IMR-90 (cell line): ENCODE measurements at regions not wholly inside any gene's neighbourhood (a gene's known extent, or its start where the extent isn't known, plus 50 kb on each side); places are given as distances from the start of the nearest gene placed in this dataset.

Experiments
- ATAC-seq: fragments of 200-7000 bp; cut with Tn5 transposase; 2 replicates; pipeline ENCODE4 v1.9.1; 2020; ENCODE audit warnings: low read depth, mild to moderate bottlenecking, moderate library complexity
- BruUV-seq: library from RNA; stranded (reverse); fragments of 400-500 nt; replicated peaks from 2 replicates; lab custom pipeline; 2021; lab: Mats Ljungman, UMichigan
- CTCF ChIA-PET: fragments of 300-600 bp; formaldehyde crosslinking; extraction: SDS; loops from one replicate; lab custom pipeline; 2021; ENCODE audit warnings: antibody characterized with exemption; lab: Yijun Ruan, JAX
- POLR2A ChIA-PET: fragments of 300-600 bp; sonication (Branson Sonifier 250); formaldehyde crosslinking; loops from one replicate; lab custom pipeline; 2022; ENCODE audit warnings: antibody characterized with exemption; ENCODE audit not compliant: unreplicated experiment; lab: Charles Lee
- DNase-seq: peaks from one replicate; pipeline ENCODE4 v3.0.0; 2013
- H2AFZ ChIP-seq: replicated peaks from 2 replicates; pipeline ENCODE3; 2013; ENCODE audit warnings: low read length, mild to moderate bottlenecking; ENCODE audit not compliant: poor library complexity
- H2AK5ac ChIP-seq: 2 replicates; pipeline ENCODE4 v1.6.1; 2013; ENCODE audit warnings: low read depth, low read length, inconsistent platforms
- H2AK9ac ChIP-seq: replicated peaks from 2 replicates; pipeline ENCODE3; 2013; ENCODE audit warnings: mild to moderate bottlenecking, low read depth, low read length, moderate library complexity; ENCODE audit not compliant: poor library complexity
- H2BK120ac ChIP-seq: 2 replicates; pipeline ENCODE4 v1.6.1; 2013; ENCODE audit warnings: low read depth, low read length, inconsistent platforms
- H2BK15ac ChIP-seq: 3 replicates; pipeline ENCODE4 v1.6.1; 2013; ENCODE audit warnings: low read depth, low read length, inconsistent platforms
- H2BK20ac ChIP-seq: 2 replicates; pipeline ENCODE4 v1.6.1; 2013; ENCODE audit warnings: low read depth, mild to moderate bottlenecking, inconsistent platforms, low read length, moderate library complexity
- H2BK5ac ChIP-seq: 2 replicates; pipeline ENCODE4 v1.6.1; 2013; ENCODE audit warnings: mild to moderate bottlenecking, low read depth, low read length, inconsistent platforms; ENCODE audit not compliant: poor library complexity, severe bottlenecking
- H3K14ac ChIP-seq: replicated peaks from 2 replicates; pipeline ENCODE4 v1.6.1; 2013; ENCODE audit warnings: low read depth, low read length, inconsistent platforms
- H3K18ac ChIP-seq: 2 replicates; pipeline ENCODE4 v1.6.1; 2013; ENCODE audit warnings: low read depth, low read length, control low read depth
- H3K23ac ChIP-seq: 2 replicates; pipeline ENCODE4 v1.6.1; 2013; ENCODE audit warnings: low read depth, low read length, inconsistent platforms
- H3K27ac ChIP-seq: 2 replicates; pipeline ENCODE4 v1.5.1; 2013; ENCODE audit warnings: mild to moderate bottlenecking, control low read depth, low read length; ENCODE audit not compliant: insufficient read depth
- H3K27me3 ChIP-seq: 2 replicates; pipeline ENCODE4 v1.6.1; 2013; ENCODE audit warnings: low read length; ENCODE audit not compliant: control insufficient read depth, insufficient read depth
- H3K36me3 ChIP-seq: 2 replicates; pipeline ENCODE4 v1.6.1; 2013; ENCODE audit warnings: low read length, mixed read lengths; ENCODE audit not compliant: control insufficient read depth, insufficient read depth
- H3K4ac ChIP-seq: 2 replicates; pipeline ENCODE4 v1.6.1; 2013; ENCODE audit warnings: low read depth, low read length, inconsistent platforms
- H3K4me1 ChIP-seq: 2 replicates; pipeline ENCODE4 v1.6.1; 2013; ENCODE audit warnings: low read length, mixed read lengths; ENCODE audit not compliant: control insufficient read depth, insufficient read depth
- H3K4me2 ChIP-seq: 2 replicates; pipeline ENCODE4 v1.6.1; 2013; ENCODE audit warnings: low read depth, mild to moderate bottlenecking, control low read depth, low read length, moderate library complexity
- H3K4me3 ChIP-seq: 2 replicates; pipeline ENCODE4 v1.5.1; 2013; ENCODE audit warnings: low read depth, mild to moderate bottlenecking, control low read depth, low read length, moderate library complexity; ENCODE audit not compliant: insufficient read depth
- H3K56ac ChIP-seq: 2 replicates; pipeline ENCODE4 v1.6.1; 2013; ENCODE audit warnings: low read length, inconsistent platforms; ENCODE audit not compliant: insufficient read depth; ENCODE audit errors: extremely low read depth
- H3K79me1 ChIP-seq, 2 experiments: 2 replicates each; pipeline ENCODE4 v1.6.1; 2013; ENCODE audit warnings: low read length in 2 of 2, inconsistent platforms in 1 of 2, low read depth in 1 of 2
- H3K9ac ChIP-seq: 2 replicates; pipeline ENCODE4 v1.6.1; 2013; ENCODE audit warnings: low read depth, low read length, control low read depth
- H3K9me1 ChIP-seq: 2 replicates; pipeline ENCODE4 v1.6.1; 2013; ENCODE audit warnings: low read length, inconsistent platforms; ENCODE audit not compliant: insufficient read depth
- H3K9me3 ChIP-seq: 2 replicates; pipeline ENCODE4 v1.6.1; 2013; ENCODE audit warnings: low read length; ENCODE audit not compliant: control insufficient read depth, insufficient read depth
- H4K20me1 ChIP-seq: 2 replicates; pipeline ENCODE4 v1.6.1; 2013; ENCODE audit warnings: low read length, inconsistent platforms; ENCODE audit not compliant: insufficient read depth
- H4K5ac ChIP-seq: 2 replicates; pipeline ENCODE4 v1.6.1; 2013; ENCODE audit warnings: mild to moderate bottlenecking, low read depth, low read length, control low read depth
- H4K8ac ChIP-seq, 2 experiments: 2 replicates each; pipeline ENCODE4 v1.6.1; 2013; ENCODE audit warnings: low read depth in 2 of 2, low read length in 2 of 2, control low read depth in 1 of 2, inconsistent platforms in 1 of 2
- H4K91ac ChIP-seq: 2 replicates; pipeline ENCODE4 v1.6.1; 2013; ENCODE audit warnings: low read depth, low read length, inconsistent platforms; ENCODE audit not compliant: insufficient read depth
- BHLHE40 ChIP-seq: fragments of 150-350 bp; IDR thresholded peaks from 2 replicates; pipeline ENCODE4 v1.6.1; 2016; ENCODE audit warnings: mild to moderate bottlenecking, low read depth, low read length
- CEBPB ChIP-seq: IDR thresholded peaks from 2 replicates; pipeline ENCODE4 v1.6.1; 2012; ENCODE audit warnings: low read depth, low read length, improper control_type of control experiment
- FOS ChIP-seq: fragments of 150-350 bp; IDR thresholded peaks from 2 replicates; pipeline ENCODE4 v1.6.1; 2016; ENCODE audit warnings: low read depth, low read length
- MXI1 ChIP-seq: IDR thresholded peaks from 2 replicates; pipeline ENCODE4 v1.6.1; 2012; ENCODE audit warnings: low read depth, mild to moderate bottlenecking, low read length, moderate library complexity, borderline replicate concordance
- POLR2A ChIP-seq: IDR thresholded peaks from 2 replicates; pipeline ENCODE4 v1.6.1; 2012; ENCODE audit warnings: mild to moderate bottlenecking, low read depth, low read length
- RAD21 ChIP-seq: IDR thresholded peaks from 2 replicates; pipeline ENCODE4 v1.6.1; 2012; ENCODE audit warnings: low read length, improper control_type of control experiment
- RCOR1 ChIP-seq: IDR thresholded peaks from 2 replicates; pipeline ENCODE4 v1.6.1; 2012; ENCODE audit warnings: mild to moderate bottlenecking, low read length, improper control_type of control experiment; ENCODE audit not compliant: insufficient replicate concordance
- RFX5 ChIP-seq: IDR thresholded peaks from 2 replicates; pipeline ENCODE4 v1.8.0; 2012; ENCODE audit warnings: low read depth, mild to moderate bottlenecking, low read length, moderate library complexity
- SMC3 ChIP-seq: fragments of 150-350 bp; IDR thresholded peaks from 2 replicates; pipeline ENCODE4 v1.6.1; 2016; ENCODE audit warnings: low read depth, mild to moderate bottlenecking, antibody characterized with exemption, low read length, moderate library complexity
- dilution Hi-C: fragments of 300-500 bp; cut with HindIII; formaldehyde crosslinking; loops from one replicate; pipeline ENCODE4 v1.14.3; 2018; ENCODE audit warnings: low sequenced_read_pairs; ENCODE audit not compliant: unreplicated experiment
- in situ Hi-C: fragments of 300-500 bp; cut with MboI; formaldehyde crosslinking; loops from 3 replicates; pipeline ENCODE4 v1.14.3; 2019; ENCODE audit warnings: low sequenced_read_pairs, inconsistent platforms, mixed read lengths
- intact Hi-C: fragments of 100-400 bp; cut with micrococcal nuclease; formaldehyde crosslinking; loops from 2 replicates; pipeline ENCODE4 v1.10.0; 2022

DNA sequence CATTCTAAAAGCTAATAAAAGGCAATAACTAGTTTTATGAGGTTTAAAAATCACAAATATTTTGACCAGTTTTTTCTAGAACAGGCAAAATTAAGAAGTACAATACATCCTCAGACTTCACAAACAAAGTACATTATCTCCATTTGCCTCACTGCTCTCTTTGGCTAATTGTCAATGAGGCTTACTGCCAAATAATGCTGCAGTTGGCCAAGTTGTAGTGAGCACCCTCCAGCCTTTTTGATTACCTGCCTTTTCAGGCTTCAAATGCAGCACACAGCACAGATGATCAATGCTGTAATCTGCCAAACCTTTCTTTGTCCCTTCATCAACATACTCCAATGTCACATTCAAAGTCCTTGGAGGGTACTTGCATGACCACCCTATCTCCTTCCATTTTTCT is 605.2 kb downstream of the KLHL13 start:
- H4K5ac ChIP-seq, result no peak overlapping the region
- H3K9me1 ChIP-seq, result no peaks in the 10 kb centered on the region
- H4K91ac ChIP-seq, result no peak overlapping the region
- H4K8ac ChIP-seq, result no peak overlapping the region
- no peak overlapping the region for H3K4me3 ChIP-seq
- H3K14ac ChIP-seq, result no peak overlapping the region
- intact Hi-C loops (no loop called here), in situ Hi-C loops (no loop called here), dilution Hi-C loops (no loop called here)
- no peak overlapping the region for H2BK5ac ChIP-seq
- no peak overlapping the region for H3K4me2 ChIP-seq
- H3K9me3 ChIP-seq, result no peaks in the 10 kb centered on the region
- H3K56ac ChIP-seq, result no peak overlapping the region
- H3K23ac ChIP-seq, result no peak overlapping the region
- TF ChIP-seq SMC3 (no peak), RAD21 (no peak), POLR2A (no peak), RCOR1 (no peak), FOS (no peak), CEBPB (no peak), MXI1 (no peak), BHLHE40 (no peak), RFX5 (no peak)
- no peaks in the 10 kb centered on the region for H3K4me1 ChIP-seq
- H2AK9ac ChIP-seq, result no peak overlapping the region
- H2BK15ac ChIP-seq, result no peak overlapping the region
- POLR2A ChIA-PET, result no interaction called here
- H3K27me3 ChIP-seq, result no peaks in the 10 kb centered on the region
- no peaks in the 10 kb centered on the region for H4K20me1 ChIP-seq
- H2BK20ac ChIP-seq, result no peak overlapping the region
- no peak overlapping the region for H3K27ac ChIP-seq
- no peak overlapping the region for H3K18ac ChIP-seq
- H3K79me1 ChIP-seq, result no peaks in the 10 kb centered on the region
- no peak overlapping the region for H2AK5ac ChIP-seq
- BruUV-seq, result no TSS peak
- no peak overlapping the region for H3K4ac ChIP-seq
- ATAC-seq (no peak), DNase-seq (no peak)
- CTCF ChIA-PET, result no interaction called here
- no peak overlapping the region for H2BK120ac ChIP-seq
- no peaks in the 10 kb centered on the region for H3K36me3 ChIP-seq
- no peak overlapping the region for H3K9ac ChIP-seq
- no peak overlapping the region for H2AFZ ChIP-seq
